Type B pancreatic cell (in vitro differentiated cells): ENCODE measurements at regions not wholly inside any gene's neighbourhood (a gene's known extent, or its start where the extent isn't known, plus 50 kb on each side); places are given as distances from the start of the nearest gene placed in this dataset.

Source experiments
- DNase-seq: peaks from one replicate; pipeline ENCODE4 v3.0.0; 2021; ENCODE audit warnings: mixed read lengths; ENCODE audit not compliant: unreplicated experiment; ENCODE audit errors: extremely low spot score
- H3K27ac Mint-ChIP-seq: 2 replicates; pipeline ENCODE4 v1.8.0; 2021; ENCODE audit warnings: mild to moderate bottlenecking, mixed read lengths
- H3K27me3 Mint-ChIP-seq: 2 replicates; pipeline ENCODE4 v1.8.0; 2021; ENCODE audit warnings: mixed read lengths
- H3K36me3 Mint-ChIP-seq: 2 replicates; pipeline ENCODE4 v1.8.0; 2021; ENCODE audit warnings: mixed read lengths
- H3K4me1 Mint-ChIP-seq: one replicate; pipeline ENCODE4 v1.8.0; 2021; ENCODE audit warnings: mixed read lengths; ENCODE audit not compliant: unreplicated experiment
- H3K4me3 Mint-ChIP-seq: 2 replicates; pipeline ENCODE4 v1.8.0; 2021; ENCODE audit warnings: mild to moderate bottlenecking, mixed read lengths
- H3K9me3 Mint-ChIP-seq: 2 replicates; pipeline ENCODE4 v1.8.0; 2021; ENCODE audit warnings: mixed read lengths
- TF ChIP-seq, protein P1 (sequence below): fragments of 200-600 bp; sonication (generic); conservative IDR thresholded peaks from 2 replicates; pipeline ENCODE4 v1.5.0; 2021; ENCODE audit warnings: antibody characterized with exemption, mild to moderate bottlenecking

DNA sequence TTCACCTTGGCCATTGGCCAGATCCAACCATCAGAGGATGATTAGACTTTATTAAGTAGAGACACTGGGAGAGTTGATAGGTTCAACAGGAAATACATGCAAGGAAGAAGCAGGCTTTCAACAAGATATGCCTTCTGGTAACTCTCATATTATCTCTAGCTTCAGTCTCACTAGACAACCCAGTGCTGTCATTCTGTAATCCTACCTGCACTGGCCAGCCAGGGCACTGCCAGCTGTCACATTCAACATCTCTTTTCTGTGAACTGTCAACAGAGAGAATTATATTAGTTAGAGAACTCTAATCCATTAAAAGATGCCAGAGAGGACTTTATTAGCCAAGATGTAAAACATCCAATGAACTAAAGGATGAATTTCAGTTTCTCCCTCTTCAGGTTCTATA lies 337.9 kb upstream of the JAG1 start:
- peaks cover 8% of the 10 kb centered on the region for H3K27me3 Mint-ChIP-seq
- H3K4me1 Mint-ChIP-seq = peaks cover 6% of the 10 kb centered on the region
- no peak overlapping the region for H3K27ac Mint-ChIP-seq
- no peak for DNase-seq
- no peaks in the 10 kb centered on the region for H3K36me3 Mint-ChIP-seq
- H3K4me3 Mint-ChIP-seq = no peak overlapping the region
- H3K9me3 Mint-ChIP-seq = no peaks in the 10 kb centered on the region
- TF ChIP-seq, protein P1, sequence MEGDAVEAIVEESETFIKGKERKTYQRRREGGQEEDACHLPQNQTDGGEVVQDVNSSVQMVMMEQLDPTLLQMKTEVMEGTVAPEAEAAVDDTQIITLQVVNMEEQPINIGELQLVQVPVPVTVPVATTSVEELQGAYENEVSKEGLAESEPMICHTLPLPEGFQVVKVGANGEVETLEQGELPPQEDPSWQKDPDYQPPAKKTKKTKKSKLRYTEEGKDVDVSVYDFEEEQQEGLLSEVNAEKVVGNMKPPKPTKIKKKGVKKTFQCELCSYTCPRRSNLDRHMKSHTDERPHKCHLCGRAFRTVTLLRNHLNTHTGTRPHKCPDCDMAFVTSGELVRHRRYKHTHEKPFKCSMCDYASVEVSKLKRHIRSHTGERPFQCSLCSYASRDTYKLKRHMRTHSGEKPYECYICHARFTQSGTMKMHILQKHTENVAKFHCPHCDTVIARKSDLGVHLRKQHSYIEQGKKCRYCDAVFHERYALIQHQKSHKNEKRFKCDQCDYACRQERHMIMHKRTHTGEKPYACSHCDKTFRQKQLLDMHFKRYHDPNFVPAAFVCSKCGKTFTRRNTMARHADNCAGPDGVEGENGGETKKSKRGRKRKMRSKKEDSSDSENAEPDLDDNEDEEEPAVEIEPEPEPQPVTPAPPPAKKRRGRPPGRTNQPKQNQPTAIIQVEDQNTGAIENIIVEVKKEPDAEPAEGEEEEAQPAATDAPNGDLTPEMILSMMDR = no peak

DNA sequence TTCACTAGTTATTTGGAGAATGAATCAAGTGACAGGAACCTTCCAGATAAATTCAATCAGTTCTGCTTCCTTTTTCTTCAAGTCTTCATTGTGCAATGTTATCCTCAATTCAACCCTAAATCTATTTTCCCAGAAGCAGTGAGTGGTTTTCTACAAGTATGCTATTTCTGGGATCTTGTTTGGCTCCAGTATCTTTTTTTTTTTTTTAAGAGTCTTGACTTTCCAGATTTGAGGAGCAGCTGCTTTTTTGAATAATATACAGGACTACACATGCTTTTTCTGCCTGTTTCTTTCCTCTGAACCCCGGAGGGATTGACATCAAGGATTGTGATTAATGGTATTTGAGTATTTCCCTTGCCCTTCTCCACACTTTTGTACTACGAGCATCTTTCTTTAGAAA lies 339.2 kb upstream of the JAG1 start:
- Mint-ChIP-seq H3K27ac (no peak overlapping the region), H3K9me3 (no peaks in the 10 kb centered on the region), H3K36me3 (no peaks in the 10 kb centered on the region), H3K4me1 (peaks cover 6% of the 10 kb centered on the region), H3K4me3 (no peak overlapping the region), H3K27me3 (peaks cover 8% of the 10 kb centered on the region)
- DNase-seq = no peak
- TF ChIP-seq, protein P1 = no peak

DNA sequence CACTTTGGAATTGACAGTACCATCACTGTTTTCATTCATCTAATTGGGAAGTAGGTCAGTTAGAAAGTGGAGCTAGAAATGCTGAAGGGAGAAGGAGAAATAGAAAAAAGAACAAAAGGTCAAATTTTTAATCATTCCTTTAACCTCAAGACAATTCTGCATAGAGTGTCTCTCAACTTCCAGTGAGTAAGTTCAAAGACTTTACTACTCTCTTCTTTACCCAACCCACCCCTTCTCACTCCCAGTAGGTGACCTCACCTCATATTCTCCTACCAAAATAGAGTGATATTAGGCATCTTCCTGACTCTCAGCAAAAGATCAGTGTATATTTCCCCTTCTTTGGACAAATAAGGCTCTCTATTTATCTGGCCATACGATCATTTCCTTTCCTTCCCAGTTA lies 340.0 kb upstream of the JAG1 start:
- no peak for DNase-seq

DNA sequence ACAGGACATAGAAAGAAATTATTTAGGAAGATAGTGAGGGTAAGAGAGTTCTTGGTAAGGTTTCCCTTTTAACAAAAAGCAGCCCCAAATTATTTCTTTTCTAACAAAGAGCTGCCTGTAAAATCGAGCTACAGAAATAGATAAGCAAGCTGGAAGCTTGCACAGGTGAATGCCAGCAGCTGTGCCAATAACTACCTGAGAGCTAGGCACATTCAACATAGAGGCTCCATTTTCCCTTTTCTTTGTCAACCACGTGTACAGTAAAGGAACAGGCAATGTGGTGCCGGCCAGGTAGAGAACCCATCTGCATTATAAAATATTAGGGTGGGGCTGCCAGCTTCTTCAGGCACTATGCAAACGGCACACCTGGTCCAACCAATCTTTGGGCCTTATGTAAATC lies 341.6 kb upstream of the JAG1 start:
- TF ChIP-seq, protein P1 = no peak
- H3K4me3 Mint-ChIP-seq = no peak overlapping the region
- H3K36me3 Mint-ChIP-seq = no peaks in the 10 kb centered on the region
- DNase-seq = no peak
- no peaks in the 10 kb centered on the region for H3K4me1 Mint-ChIP-seq
- H3K9me3 Mint-ChIP-seq = peaks cover 7% of the 10 kb centered on the region
- peaks cover 4% of the 10 kb centered on the region for H3K27me3 Mint-ChIP-seq
- no peak overlapping the region for H3K27ac Mint-ChIP-seq

More for the DNA sequence above, 340.0 kb upstream of the JAG1 start:
- H3K27ac Mint-ChIP-seq = no peak overlapping the region
- TF ChIP-seq, protein P1 = no peak
- H3K27me3 Mint-ChIP-seq = peaks cover 6% of the 10 kb centered on the region
- H3K36me3 Mint-ChIP-seq = no peaks in the 10 kb centered on the region
- no peak overlapping the region for H3K4me3 Mint-ChIP-seq
- H3K4me1 Mint-ChIP-seq = peaks cover 3% of the 10 kb centered on the region
- peaks cover 2% of the 10 kb centered on the region for H3K9me3 Mint-ChIP-seq

DNA sequence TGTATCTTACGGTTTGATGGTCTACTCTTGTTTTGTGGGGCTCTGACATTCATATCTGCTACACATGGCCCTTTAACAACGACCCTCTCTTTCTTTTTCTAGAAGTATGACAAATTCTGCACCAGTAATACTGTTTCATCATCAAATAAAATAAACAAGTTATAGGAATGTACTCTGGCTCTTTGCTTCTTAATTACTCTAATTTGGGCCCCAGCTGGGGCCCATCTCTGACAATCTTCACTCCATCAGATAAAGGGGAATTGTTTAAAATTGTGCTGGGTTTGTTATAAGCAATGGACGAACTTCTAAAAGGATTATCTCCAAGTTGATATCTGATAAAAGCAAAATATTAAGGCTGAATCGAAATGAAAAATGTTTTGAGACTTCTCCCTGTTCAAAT lies 343.6 kb upstream of the JAG1 start:
- TF ChIP-seq, protein P1 = no peak
- H3K4me1 Mint-ChIP-seq = no peaks in the 10 kb centered on the region
- no peaks in the 10 kb centered on the region for H3K36me3 Mint-ChIP-seq
- H3K9me3 Mint-ChIP-seq = peaks cover 7% of the 10 kb centered on the region
- no peak for DNase-seq
- no peak overlapping the region for H3K27ac Mint-ChIP-seq
- H3K27me3 Mint-ChIP-seq = no peaks in the 10 kb centered on the region
- H3K4me3 Mint-ChIP-seq = no peak overlapping the region

DNA sequence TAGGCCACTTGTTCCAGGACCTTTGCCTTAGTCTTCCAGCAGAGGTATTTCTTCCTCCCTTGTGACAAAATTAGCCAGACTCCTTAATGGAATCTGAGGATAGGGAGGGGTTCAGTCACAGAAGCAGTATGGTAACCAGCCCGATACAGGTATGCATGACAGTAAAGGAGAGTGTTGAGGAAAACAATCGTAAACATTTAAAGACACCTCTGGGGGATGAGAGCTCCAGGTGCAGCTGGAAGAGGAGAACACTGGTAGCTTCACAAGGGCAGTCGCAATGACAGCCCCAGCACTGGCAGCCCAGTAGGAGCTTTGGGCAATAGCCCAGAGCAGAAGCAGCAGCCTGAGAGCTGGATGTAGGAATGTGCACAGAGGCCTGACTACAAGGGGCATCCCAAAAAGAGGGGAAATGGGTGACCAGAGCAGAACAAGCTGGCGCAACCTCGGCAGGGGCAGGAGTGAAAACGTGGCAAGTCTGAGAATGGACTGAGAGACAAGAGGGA lies 344.9 kb upstream of the JAG1 start:
- no peak for DNase-seq
- TF ChIP-seq, protein P1 = no peak
- Mint-ChIP-seq H3K36me3 (no peaks in the 10 kb centered on the region), H3K4me1 (no peaks in the 10 kb centered on the region), H3K27ac (no peak overlapping the region), H3K27me3 (no peaks in the 10 kb centered on the region), H3K4me3 (no peak overlapping the region), H3K9me3 (peaks cover 7% of the 10 kb centered on the region)
